GM12892 (cell line): ENCODE measurements at regions not wholly inside any gene's neighbourhood (a gene's known extent, or its start where the extent isn't known, plus 50 kb on each side); places are given as distances from the start of the nearest gene placed in this dataset.

Source experiments
- POLR2A ChIP-seq: IDR thresholded peaks from 2 replicates; pipeline ENCODE4 v1.6.1; 2011; ENCODE audit warnings: low read depth, low read length, control low read depth
- POLR2AphosphoS5 ChIP-seq: IDR thresholded peaks from 2 replicates; pipeline ENCODE4 v1.6.1; 2011; ENCODE audit warnings: low read depth, low read length, control low read depth
- TAF1 ChIP-seq: IDR thresholded peaks from 2 replicates; pipeline ENCODE4 v1.6.1; 2011; ENCODE audit warnings: low read depth, mild to moderate bottlenecking, control low read depth, low read length, borderline replicate concordance

DNA sequence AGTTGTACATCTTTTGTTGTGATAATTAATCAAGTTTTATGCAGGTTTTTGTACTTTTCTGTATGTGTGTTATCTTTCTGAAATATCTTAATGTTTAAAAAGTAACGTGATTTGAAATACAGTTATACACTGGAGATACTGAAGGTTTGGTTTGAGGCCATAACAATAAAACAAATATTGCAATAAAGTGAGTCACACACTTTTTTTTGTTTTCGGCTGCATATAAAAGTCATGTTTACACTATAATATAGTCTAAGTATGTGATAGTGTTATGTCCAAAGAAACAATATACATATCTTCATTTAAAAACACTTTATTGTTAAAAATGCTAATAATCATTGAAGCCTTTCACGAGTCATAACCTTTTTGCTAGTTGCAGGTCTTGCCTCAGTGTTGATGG is 473.1 kb upstream of the GJE1 start:
- TF ChIP-seq POLR2A (no peak), POLR2AphosphoS5 (no peak), TAF1 (no peak)
